GM19438 (cell line): ENCODE measurements at regions not wholly inside any gene's neighbourhood (a gene's known extent, or its start where the extent isn't known, plus 50 kb on each side); places are given as distances from the start of the nearest gene placed in this dataset.
"Not testable (repeated sequence)": the region's sequence is repeated elsewhere in the genome, so short reads cannot be mapped to it uniquely, and the experiment has no call there.

Experiments
- ATAC-seq: cut with Tn5 transposase; IDR thresholded peaks from one replicate; pipeline ENCODE4 v1.9.1; 2021; ENCODE audit warnings: low read depth; ENCODE audit not compliant: unreplicated experiment

DNA sequence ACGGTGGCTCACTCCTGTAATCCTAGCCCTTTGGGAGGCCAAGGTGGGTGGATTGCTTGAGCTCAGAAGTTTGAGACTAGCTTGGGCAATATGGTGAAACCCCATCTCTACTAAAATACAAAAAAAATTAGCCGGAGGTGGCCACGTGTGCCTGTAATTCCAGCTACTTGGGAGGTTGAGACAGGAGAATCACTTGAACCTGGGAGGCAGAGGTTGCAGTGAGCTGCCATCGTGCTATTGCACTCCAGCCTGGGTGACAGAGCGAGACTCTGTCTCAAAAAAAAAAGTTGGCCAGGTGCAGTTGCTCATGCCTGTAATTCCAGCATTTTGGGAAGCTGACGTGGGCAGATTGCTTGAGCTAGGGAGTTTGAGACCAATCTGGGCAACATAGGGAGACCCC is 79.2 kb upstream of the CLINT1 start:
- not testable (repeated sequence) for ATAC-seq

GRCh38 chr5:157936776-157937501 is 78.0 kb upstream of the CLINT1 start:
- ATAC-seq, result not testable (repeated sequence)

GRCh38 chr5:157934600-157934999 is 75.7 kb upstream of the CLINT1 start:
- ATAC-seq, result no peak

GRCh38 chr5:157933005-157933404 is 74.1 kb upstream of the CLINT1 start:
- ATAC-seq, result no peak

GRCh38 chr5:157930710-157931109 is 71.8 kb upstream of the CLINT1 start:
- ATAC-seq, result no peak

DNA sequence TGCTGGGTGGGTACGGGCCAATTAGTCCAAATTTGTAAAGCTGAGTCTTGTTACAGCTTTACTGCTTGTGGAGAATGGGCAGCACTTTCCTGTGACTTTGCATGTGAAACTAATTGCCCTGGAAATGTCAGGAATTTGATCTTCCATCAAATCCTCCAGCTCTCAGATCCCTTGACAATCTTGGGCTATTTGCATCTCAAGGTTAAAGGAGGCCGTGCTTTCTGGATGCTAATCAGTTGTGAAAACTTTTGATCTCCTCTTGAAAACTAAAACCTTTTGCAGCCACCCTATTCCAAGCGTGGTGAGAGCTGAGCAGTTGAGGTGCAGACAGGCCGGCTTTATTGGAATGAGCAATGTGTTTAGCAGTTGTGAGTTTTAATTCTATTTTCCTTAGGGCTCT is 68.0 kb upstream of the CLINT1 start:
- no peak for ATAC-seq

GRCh38 chr5:157925786-157926671 is 67.1 kb upstream of the CLINT1 start:
- no peak for ATAC-seq

DNA sequence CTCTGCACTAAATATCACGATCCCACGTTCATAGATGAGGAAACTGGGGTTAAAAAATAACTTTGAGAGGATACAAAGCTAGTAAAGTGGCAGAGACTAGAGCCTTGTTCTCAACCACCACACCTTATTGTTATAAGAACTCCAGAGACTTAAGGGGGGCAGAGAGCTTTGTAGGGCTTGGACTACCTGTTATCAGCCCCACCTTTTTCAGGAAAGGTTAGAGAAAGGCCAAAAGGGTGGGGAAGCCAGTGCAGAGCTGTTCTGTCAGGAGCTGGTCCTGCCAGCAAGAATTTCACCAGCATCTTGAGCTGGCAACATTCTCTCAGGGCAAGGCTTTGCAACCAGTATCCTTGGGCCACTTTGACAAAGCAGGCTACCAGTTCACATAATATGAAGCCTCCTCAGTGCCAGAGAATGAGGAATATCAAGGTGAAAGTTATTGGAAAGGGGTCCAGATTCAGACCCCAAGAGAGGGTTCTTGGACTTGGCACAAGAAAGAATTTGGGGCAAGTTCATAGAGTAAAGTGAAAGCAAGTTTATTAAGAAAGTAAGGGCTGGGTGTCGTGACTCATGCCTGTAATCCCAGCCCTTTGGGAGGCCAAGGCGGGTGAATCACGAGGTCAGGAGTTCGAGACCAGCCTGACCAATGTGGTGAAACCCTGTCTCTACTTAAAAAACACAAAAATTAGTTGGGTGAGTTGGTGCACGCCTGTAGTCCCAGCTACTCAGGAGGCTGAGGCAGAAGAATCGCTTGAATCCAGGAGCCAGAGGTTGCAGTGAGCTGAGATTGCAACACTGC is 66.2 kb upstream of the CLINT1 start:
- ATAC-seq, result no peak

DNA sequence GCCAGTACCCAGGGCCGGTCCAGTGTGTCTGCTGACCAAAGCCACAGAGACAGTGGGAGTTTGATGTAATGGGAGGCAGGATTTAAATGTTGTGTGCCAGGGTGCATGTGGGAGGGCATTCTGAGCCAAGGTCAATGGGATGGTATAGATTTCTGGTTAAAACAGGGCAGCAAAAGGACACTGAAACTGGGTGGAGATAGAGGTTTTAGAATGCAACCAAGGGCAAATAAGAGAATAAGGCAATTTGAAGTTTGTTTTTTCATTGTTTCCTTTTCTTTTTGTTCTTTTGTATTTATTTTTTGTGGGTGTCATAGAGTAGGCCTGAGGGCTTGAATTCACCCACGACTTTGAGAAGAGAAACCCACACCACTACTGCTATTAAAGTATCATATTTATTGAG is 65.5 kb upstream of the CLINT1 start:
- no peak for ATAC-seq

DNA sequence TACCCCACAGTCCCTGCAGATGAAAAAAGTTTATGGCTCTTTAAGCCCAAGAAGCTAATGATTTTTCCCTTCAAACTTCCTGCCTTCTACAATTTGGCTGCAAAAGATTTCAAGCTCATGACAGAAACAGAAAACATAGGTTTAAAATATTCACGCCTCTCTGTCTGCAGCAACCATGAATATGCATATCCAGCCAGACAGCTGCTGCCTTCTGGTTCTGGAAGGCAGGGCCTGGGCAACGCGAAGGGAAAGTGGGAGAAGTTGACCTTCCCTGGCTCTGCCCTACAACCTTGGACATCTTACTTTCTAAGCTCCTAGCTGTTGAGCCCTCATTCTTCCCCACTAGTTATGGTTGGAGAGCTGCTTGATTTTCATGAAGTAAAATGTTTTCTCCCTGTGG is 64.8 kb upstream of the CLINT1 start:
- no peak for ATAC-seq

GRCh38 chr5:157922026-157922425 is 63.1 kb upstream of the CLINT1 start:
- no peak for ATAC-seq

- no peak for ATAC-seq
Observed at GRCh38 chr5:157920828-157921170, 61.9 kb upstream of the CLINT1 start.

DNA sequence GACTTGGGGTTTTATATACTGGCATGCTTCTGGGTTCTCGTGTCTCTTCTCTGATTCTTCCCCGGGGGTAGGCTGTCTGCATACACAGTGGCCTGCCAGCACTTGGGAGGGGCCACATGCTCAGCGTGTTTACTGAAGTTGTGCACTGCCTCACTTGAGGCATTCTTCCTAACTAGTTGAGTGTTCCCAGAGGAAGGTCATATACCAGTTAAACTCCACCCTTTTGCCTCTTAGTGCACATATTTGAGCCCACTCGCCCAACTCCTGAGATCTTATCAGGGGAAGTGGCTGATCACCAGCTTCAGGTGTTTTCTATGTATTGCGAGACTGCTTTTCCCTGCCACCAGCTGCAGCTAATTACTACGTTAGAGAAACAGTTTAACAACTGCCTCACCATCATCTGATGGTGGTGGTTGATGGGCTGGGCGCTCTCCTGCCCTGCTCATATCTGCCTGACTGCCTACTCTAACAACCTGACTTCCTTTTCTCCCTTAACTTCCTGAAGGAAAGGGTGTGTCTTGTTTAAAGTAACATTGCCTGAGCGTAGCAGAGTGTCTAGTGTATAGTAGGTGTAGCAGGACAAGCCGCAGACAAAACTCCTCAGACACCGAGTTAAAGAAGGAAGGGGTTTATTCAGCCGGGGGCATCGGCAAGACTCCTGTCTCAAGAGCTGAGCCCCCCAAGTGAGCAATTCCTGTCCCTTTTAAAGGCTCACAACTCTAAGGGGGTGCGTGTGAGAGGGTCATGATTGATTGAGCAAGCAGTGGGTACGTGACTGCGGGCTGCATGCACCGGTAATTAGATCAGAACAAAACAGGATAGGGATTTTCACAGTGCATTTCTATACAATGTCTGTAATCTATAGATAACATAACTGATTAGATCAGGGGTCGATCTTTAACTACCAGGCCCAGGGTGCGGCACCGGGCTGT is 60.1 kb upstream of the CLINT1 start:
- no peak for ATAC-seq

DNA sequence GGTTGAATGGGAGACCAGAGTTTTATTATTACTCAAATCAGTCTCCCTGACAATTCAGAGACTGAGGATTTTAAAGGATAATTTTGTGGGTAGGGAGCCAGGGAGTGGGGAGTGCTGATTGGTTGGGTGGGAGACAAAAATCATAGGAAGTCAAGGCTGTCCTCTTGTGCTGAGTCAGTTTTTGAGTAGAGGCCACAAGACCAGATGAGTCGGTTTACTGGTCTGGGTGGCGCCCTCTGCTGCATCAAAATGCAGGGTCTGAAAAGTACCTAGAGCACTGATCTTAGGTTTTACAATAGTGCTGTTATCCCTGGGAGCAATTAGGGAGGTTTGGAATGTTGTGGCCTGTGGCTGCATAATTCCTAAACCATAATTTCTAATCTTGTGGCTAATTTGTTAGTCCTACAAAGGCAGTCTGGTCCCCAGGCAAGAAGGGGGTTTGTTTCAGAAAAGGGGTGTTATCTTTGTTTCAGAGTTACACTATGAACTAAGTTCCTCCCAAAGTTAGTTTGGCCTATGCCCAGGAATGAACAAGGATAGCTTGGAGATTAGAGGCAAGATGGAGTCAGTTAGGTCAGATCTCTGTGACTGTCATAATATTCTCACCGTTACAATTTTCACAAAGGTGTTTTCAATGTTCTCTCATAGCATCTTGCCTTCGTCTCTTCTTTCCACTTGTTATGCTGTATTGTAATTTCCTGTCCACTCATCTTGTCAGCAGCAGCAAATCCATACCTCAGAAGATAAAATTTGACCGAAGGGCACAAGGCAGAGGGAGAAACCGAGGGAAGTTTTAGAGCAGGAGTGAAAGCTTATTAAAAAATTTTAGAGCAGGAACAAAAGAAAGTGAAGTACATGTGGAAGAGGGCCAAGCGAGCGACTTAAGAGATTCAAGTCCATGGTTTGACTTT is 59.2 kb upstream of the CLINT1 start:
- no peak for ATAC-seq

- no peak for ATAC-seq
Observed at GRCh38 chr5:157917491-157917890, 58.5 kb upstream of the CLINT1 start.

DNA sequence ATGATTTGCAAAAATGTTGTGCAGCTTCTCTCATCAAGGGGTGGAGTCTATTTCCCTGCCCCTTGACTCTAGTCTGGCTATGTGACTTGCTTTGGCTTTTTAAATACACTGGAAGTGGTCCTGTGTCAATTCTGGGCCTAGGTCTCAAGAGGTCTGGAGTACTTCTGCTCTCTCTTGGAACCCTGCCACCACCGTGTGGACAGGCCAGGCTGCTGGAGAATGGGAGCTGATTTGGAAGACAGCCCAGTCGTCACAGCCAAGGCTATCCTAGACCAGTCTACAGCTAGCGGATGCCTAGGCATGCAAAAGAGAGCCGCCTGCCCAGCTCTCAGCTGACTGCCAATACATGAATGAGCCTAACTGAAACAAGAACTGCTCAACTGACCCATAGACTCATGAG is 56.7 kb upstream of the CLINT1 start:
- no peak for ATAC-seq

DNA sequence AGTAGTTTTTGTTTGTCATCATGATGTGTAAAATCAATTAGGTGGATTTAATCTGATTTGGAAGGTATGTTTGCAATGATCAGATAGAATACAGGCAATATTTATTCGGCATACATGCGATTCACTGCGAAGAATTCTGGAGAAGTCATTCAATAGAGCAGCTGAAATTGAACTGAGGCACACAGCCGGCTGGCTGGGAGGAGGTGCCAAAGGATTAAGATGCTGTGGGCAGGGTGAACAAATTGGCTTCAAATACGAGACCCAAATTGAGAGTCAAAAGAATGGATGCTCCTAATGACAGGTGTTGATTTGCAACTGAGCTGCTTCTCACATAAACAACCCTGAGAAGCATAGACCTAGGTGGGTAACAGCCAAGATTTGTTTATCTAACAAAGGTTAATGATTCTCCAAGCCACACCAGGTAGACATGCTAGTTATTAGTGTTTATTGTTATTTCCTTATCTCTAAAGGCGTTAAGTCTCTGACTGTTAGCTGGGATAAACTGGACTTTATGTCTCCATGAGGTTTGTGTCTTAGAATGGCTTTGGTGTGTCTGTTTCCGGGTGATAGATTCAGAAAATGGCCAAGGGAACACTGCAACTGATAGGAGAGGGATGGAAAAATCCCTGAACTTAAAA is 55.3 kb upstream of the CLINT1 start:
- ATAC-seq, result no peak

DNA sequence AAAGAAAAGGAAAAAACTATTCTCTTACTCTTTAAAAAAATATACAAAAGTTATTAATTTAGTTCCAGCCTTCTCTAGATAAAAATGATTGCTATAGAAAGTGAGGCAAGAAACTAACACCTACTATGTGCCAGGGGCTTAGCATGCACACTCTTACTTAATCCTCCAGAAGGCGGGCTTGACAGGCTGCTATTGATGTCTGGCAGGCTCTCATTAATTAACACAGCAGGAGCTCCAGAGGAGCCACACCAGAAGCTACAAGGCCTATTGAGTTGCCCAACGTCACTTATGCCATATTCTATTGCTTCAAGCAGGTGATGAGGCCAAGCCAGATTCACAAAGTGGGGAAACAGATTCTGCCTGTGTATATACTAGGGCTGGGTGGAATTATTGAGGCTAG is 54.6 kb upstream of the CLINT1 start:
- ATAC-seq, result no peak
